OCI-LY7 (cell line): ENCODE measurements at regions not wholly inside any gene's neighbourhood (a gene's known extent, or its start where the extent isn't known, plus 50 kb on each side); places are given as distances from the start of the nearest gene placed in this dataset.

ENCODE experiments used
- EZH2phosphoT487 ChIP-seq: fragments of 200-600 bp; sonication (generic); IDR thresholded peaks from 2 replicates; pipeline ENCODE4 v1.6.1; 2018; ENCODE audit warnings: low read depth, borderline replicate concordance, mild to moderate bottlenecking, mixed run types, antibody characterized with exemption, low read length, moderate library complexity, mixed read lengths
- TF ChIP-seq, protein P1 (sequence below): fragments of 200-600 bp; sonication (generic); conservative IDR thresholded peaks from 2 replicates; pipeline ENCODE4 v1.5.1; 2014; ENCODE audit warnings: mild to moderate bottlenecking, antibody characterized with exemption, low read length, moderate library complexity, mixed read lengths

DNA sequence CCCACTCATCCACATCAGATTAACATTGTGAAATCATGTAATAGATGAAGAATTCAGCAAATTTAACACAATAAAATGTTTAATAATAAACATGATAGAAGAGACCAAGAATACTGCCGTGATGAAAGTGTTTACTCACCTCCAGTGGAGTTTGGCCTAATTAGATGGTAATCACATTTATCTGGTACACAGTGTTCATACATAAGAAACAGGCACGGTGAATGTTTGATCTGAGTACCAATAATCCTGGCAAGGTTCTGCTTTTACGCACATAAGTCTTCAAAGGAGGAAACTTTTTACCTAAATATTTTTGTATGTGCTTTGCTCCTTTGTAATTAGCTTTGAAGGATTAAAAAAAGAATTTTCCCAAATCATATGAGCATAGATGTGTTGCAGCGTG is 122.5 kb downstream of the IRS1 start:
- TF ChIP-seq, protein P1, sequence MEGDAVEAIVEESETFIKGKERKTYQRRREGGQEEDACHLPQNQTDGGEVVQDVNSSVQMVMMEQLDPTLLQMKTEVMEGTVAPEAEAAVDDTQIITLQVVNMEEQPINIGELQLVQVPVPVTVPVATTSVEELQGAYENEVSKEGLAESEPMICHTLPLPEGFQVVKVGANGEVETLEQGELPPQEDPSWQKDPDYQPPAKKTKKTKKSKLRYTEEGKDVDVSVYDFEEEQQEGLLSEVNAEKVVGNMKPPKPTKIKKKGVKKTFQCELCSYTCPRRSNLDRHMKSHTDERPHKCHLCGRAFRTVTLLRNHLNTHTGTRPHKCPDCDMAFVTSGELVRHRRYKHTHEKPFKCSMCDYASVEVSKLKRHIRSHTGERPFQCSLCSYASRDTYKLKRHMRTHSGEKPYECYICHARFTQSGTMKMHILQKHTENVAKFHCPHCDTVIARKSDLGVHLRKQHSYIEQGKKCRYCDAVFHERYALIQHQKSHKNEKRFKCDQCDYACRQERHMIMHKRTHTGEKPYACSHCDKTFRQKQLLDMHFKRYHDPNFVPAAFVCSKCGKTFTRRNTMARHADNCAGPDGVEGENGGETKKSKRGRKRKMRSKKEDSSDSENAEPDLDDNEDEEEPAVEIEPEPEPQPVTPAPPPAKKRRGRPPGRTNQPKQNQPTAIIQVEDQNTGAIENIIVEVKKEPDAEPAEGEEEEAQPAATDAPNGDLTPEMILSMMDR = no peak
- no peak for TF ChIP-seq EZH2phosphoT487
